GM12878 (cell line): ENCODE measurements at regions not wholly inside any gene's neighbourhood (a gene's known extent, or its start where the extent isn't known, plus 50 kb on each side); places are given as distances from the start of the nearest gene placed in this dataset.

Source experiments
- ATAC-seq: fragments of 200-7000 bp; cut with Tn5 transposase; 3 replicates; pipeline ENCODE4 v1.9.1; 2020; ENCODE audit warnings: mild to moderate bottlenecking, moderate library complexity
- BruUV-seq: library from RNA; stranded (reverse); fragments of 400-500 nt; replicated peaks from 2 replicates; lab custom pipeline; 2021; lab: Mats Ljungman, UMichigan
- CTCF ChIA-PET: fragments of 300-600 bp; sonication (Branson Sonifier 250); formaldehyde crosslinking; extraction: SDS; loops from one replicate; lab custom pipeline; 2021; ENCODE audit warnings: inconsistent platforms; lab: Yijun Ruan, JAX
- POLR2A ChIA-PET: fragments of 350-600 bp; formaldehyde crosslinking; extraction: SDS; loops from one replicate; lab custom pipeline; 2021; ENCODE audit warnings: inconsistent platforms; lab: Charles Lee
- RAD21 ChIA-PET: fragments of 300-600 bp; sonication (Branson Sonifier 250); formaldehyde crosslinking; loops from one replicate; lab custom pipeline; 2023; ENCODE audit warnings: antibody characterized with exemption; ENCODE audit not compliant: unreplicated experiment; lab: Charles Lee
- SMC1A ChIA-PET: fragments of 300-600 bp; sonication (Branson Sonifier 250); formaldehyde crosslinking; loops from one replicate; lab custom pipeline; 2023; ENCODE audit not compliant: unreplicated experiment, uncharacterized antibody; lab: Charles Lee
- DNase-seq: peaks from one replicate; pipeline ENCODE4 v3.0.0-alpha.2; 2011; ENCODE audit warnings: low read depth, low spot score
- FAIRE-seq: peaks from 3 replicates; lab custom pipeline; 2011; peaks lifted over from hg19 to GRCh38; lab: Jason Lieb, UNC
- H2AFZ ChIP-seq: 2 replicates; pipeline ENCODE4 v1.6.0; 2011; ENCODE audit warnings: low read depth, low read length, control low read depth; ENCODE audit not compliant: control insufficient read depth
- H3K27ac ChIP-seq: 2 replicates; pipeline ENCODE4 v1.5.1; 2011; ENCODE audit warnings: control low read depth; ENCODE audit not compliant: control insufficient read depth, insufficient read depth
- H3K27me3 ChIP-seq, 2 experiments: replicated peaks in 1 of 2; 2 replicates each; pipeline versions ENCODE4 v1.6.0 to v1.6.1; 2011; ENCODE audit warnings: low read length in 1 of 2; ENCODE audit not compliant: control insufficient read depth in 2 of 2, insufficient read depth in 2 of 2
- H3K36me3 ChIP-seq, 2 experiments: 2 replicates each; pipeline ENCODE4 v1.5.1; 2011; ENCODE audit warnings: low read length in 1 of 2; ENCODE audit not compliant: control insufficient read depth in 2 of 2, insufficient read depth in 2 of 2
- H3K4me1 ChIP-seq: 2 replicates; pipeline ENCODE4 v1.6.1; 2011; ENCODE audit warnings: mild to moderate bottlenecking, low read length, moderate library complexity, mixed read lengths; ENCODE audit not compliant: control insufficient read depth, insufficient read depth
- H3K4me2 ChIP-seq: 2 replicates; pipeline ENCODE4 v1.6.0; 2011; ENCODE audit warnings: control low read depth; ENCODE audit not compliant: control insufficient read depth, insufficient read depth
- H3K4me3 ChIP-seq: fragments of 200-600 bp; sonication (generic); 2 replicates; pipeline ENCODE4 v1.5.1; 2016
- H3K79me2 ChIP-seq: 2 replicates; pipeline ENCODE4 v1.6.0; 2011; ENCODE audit warnings: low read length; ENCODE audit not compliant: control insufficient read depth, insufficient read depth
- H3K9ac ChIP-seq: 2 replicates; pipeline ENCODE4 v1.8.0; 2011; ENCODE audit warnings: low read length, control low read depth, mixed read lengths; ENCODE audit not compliant: control insufficient read depth, insufficient read depth
- H3K9me3 ChIP-seq: replicated peaks from 3 replicates; pipeline ENCODE4 v1.5.1; 2011; ENCODE audit warnings: mild to moderate bottlenecking, low read length; ENCODE audit not compliant: control insufficient read depth, insufficient read depth
- H4K20me1 ChIP-seq: 2 replicates; pipeline ENCODE4 v1.6.0; 2011; ENCODE audit not compliant: control insufficient read depth, insufficient read depth
- BCL11A ChIP-seq: IDR thresholded peaks from 2 replicates; pipeline ENCODE4 v1.6.1; 2011; ENCODE audit warnings: low read depth, low read length
- BCL3 ChIP-seq: IDR thresholded peaks from 2 replicates; pipeline ENCODE4 v1.6.1; 2011; ENCODE audit warnings: borderline replicate concordance, low read depth, mild to moderate bottlenecking, moderate library complexity, low read length; ENCODE audit not compliant: insufficient read depth, poor library complexity, severe bottlenecking
- E2F4 ChIP-seq: IDR thresholded peaks from 2 replicates; pipeline ENCODE4 v1.6.1; 2012; ENCODE audit warnings: low read depth, low read length, improper control_type of control experiment
- EED ChIP-seq: sonication (generic); IDR thresholded peaks from 2 replicates; pipeline ENCODE4 v1.6.1; 2016; ENCODE audit warnings: antibody characterized with exemption, low read depth
- HCFC1 ChIP-seq: fragments of 150-350 bp; IDR thresholded peaks from 2 replicates; pipeline ENCODE4 v1.6.1; 2014; ENCODE audit warnings: low read length
- IKZF1 ChIP-seq: fragments of 450-650 bp; conservative IDR thresholded peaks from 2 replicates; pipeline ENCODE4 v1.6.1; 2017; ENCODE audit warnings: antibody characterized with exemption, mild to moderate bottlenecking
- MTA3 ChIP-seq: IDR thresholded peaks from 2 replicates; pipeline ENCODE4 v1.6.1; 2012; ENCODE audit warnings: low read length, inconsistent platforms, borderline replicate concordance
- NFXL1 ChIP-seq: fragments of 450-650 bp; IDR thresholded peaks from 2 replicates; pipeline ENCODE4 v1.6.1; 2017; ENCODE audit warnings: antibody characterized with exemption, mild to moderate bottlenecking, borderline replicate concordance
- PKNOX1 ChIP-seq: fragments of 450-650 bp; IDR thresholded peaks from 2 replicates; pipeline ENCODE4 v1.6.1; 2016; ENCODE audit warnings: mild to moderate bottlenecking
- RELB ChIP-seq: fragments of 450-650 bp; IDR thresholded peaks from 2 replicates; pipeline ENCODE4 v1.6.1; 2017; ENCODE audit warnings: low read depth, mild to moderate bottlenecking, moderate library complexity
- SMC3 ChIP-seq: IDR thresholded peaks from 2 replicates; pipeline ENCODE4 v1.6.1; 2011; ENCODE audit warnings: low read length, improper control_type of control experiment, borderline replicate concordance
- WGBS: methylation state at CpG from one replicate; pipeline ENCODE4 v1.1.6; 2016; ENCODE audit warnings: low lambda C conversion rate; ENCODE audit not compliant: insufficient replicate concordance, insufficient coverage; ENCODE audit errors: missing lambda C conversion rate; 5-methylcytosine and 5-hydroxymethylcytosine counted together
- in situ Hi-C: fragments of 300-500 bp; cut with MboI; formaldehyde crosslinking; loops from 9 replicates; pipeline ENCODE4 v1.14.3; 2018; ENCODE audit warnings: mixed read lengths
- intact Hi-C: fragments of 100-400 bp; cut with micrococcal nuclease; formaldehyde crosslinking; loops from one replicate; pipeline ENCODE4 v1.14.2; 2022; ENCODE audit not compliant: unreplicated experiment

GRCh38 chrX:3450881-3451570 lies 104.6 kb upstream of the MXRA5 start:
- SMC1A ChIA-PET, result no interaction called here
- Histone ChIP-seq H3K9me3 (no peaks in the 10 kb centered on the region), H2AFZ (no peak overlapping the region), H3K36me3 (no peaks in the 10 kb centered on the region), H3K4me2 (no peak overlapping the region), H3K27me3 (no peaks in the 10 kb centered on the region), H4K20me1 (no peaks in the 10 kb centered on the region)
- BruUV-seq, result no TSS peak
- RAD21 ChIA-PET, result no interaction called here
- no peak for DNase-seq
- WGBS, result 8% methylated on average over 3 of the region's 3 CpGs
- intact Hi-C loops, result no loop called here
- TF ChIP-seq PKNOX1 (no peak), MTA3 (no peak), HCFC1 (no peak), E2F4 (no peak), RELB (no peak), IKZF1 (no peak), EED (no peak), BCL3 (no peak), SMC3 (no peak), BCL11A (no peak), NFXL1 (no peak)
- TF ChIP-seq, all 136 proteins: peak for 0
- ChIA-PET POLR2A (no interaction called here), CTCF (interaction anchor here (0.8 kb wide), 1 partner anchor 241 kb away, joined by 3 read pairs; no protein-coding TSS in a partner anchor)
- no peak for ATAC-seq
- Histone ChIP-seq H3K4me1 (no peaks in the 10 kb centered on the region), H3K4me3 (no peak overlapping the region), H3K9ac (no peak overlapping the region), H3K79me2 (no peaks in the 10 kb centered on the region), H3K27ac (no peak overlapping the region)
- FAIRE-seq, result no peak
- in situ Hi-C loops, result no loop called here
